ENCODE measurements at regions not wholly inside any gene's neighbourhood (a gene's known extent, or its start where the extent isn't known, plus 50 kb on each side); places are given as distances from the start of the nearest gene placed in this dataset.
"Not testable (repeated sequence)": the region's sequence is repeated elsewhere in the genome, so short reads cannot be mapped to it uniquely, and the experiment has no call there.

DNA sequence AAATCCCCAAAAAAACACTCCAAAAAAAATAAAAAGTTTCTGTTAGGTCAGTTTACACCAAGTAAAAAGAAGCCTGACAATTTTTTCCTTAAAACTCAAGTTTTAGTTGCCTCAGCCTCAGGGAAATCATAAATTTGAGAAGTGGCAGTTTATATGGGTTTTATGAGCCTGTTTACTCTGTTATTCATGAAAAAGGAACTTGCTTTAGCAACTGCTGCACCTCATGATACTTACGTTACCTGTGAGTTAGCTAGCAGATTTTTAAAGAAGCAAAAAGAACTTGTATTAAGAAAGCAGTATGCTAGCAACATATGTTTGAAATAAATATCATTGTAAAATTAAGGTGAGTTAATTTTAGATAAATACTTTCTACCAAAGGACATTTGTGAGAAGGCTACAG is 1264.5 kb upstream of the PHF14 start:
- DNase-seq (ENCODE audit: low read depth in 2 of 2): no peak

GRCh38 chr7:9711259-9711918 is 1262.3 kb upstream of the PHF14 start:
- DNase-seq (ENCODE audit: low read depth in 2 of 2): no peak

DNA sequence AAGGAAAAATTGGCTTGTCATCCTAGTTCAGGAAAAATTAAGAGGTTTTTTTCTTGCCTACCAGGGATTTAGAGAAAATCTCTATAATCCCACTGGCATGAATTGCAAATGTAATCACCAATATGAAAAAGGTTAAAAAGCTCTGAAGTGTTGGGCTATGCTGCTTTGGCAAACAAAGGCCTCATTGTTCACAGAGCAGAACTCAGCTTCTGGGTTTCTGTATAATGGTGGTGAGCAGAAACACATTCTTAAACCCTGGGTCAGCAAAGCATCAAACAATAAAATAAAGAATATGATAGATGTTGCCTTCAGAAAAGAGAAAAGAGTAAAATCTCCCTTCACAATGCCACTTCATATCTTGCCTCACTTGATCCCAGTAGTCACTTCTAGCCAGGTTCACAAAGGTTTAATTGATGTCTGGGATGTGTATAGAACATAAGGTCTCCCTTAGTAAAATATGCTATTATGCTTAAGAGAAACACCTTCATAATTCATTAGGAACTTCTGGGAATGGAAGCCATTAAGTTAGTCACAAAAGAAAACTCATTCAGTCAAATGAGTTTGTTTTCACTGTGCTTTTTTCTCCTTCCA is 1255.5 kb upstream of the PHF14 start:
- no peak for DNase-seq (ENCODE audit: low read depth in 2 of 2)

DNA sequence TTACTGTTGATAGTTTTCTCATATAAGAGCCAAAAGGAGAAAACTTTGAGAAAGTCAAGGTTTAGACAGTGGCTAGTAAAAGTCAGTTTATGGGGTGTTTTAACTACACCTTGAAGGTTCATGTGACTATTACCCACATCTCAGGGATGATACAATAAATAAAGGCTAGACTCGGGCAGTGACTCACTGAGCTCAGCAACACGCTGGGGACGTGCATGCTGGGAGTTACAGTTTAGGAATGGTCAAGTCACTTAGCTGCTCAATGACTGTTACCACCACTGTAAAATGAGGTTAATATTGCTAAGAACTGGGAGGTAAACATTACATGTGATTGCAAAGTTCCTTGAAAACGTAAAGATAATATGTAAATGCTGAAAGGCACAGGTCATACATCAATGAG is 1254.4 kb upstream of the PHF14 start:
- no peak for DNase-seq (ENCODE audit: low read depth in 2 of 2)

GRCh38 chr7:9719721-9720120 is 1254.0 kb upstream of the PHF14 start:
- DNase-seq (ENCODE audit: low read depth in 2 of 2): no peak

DNA sequence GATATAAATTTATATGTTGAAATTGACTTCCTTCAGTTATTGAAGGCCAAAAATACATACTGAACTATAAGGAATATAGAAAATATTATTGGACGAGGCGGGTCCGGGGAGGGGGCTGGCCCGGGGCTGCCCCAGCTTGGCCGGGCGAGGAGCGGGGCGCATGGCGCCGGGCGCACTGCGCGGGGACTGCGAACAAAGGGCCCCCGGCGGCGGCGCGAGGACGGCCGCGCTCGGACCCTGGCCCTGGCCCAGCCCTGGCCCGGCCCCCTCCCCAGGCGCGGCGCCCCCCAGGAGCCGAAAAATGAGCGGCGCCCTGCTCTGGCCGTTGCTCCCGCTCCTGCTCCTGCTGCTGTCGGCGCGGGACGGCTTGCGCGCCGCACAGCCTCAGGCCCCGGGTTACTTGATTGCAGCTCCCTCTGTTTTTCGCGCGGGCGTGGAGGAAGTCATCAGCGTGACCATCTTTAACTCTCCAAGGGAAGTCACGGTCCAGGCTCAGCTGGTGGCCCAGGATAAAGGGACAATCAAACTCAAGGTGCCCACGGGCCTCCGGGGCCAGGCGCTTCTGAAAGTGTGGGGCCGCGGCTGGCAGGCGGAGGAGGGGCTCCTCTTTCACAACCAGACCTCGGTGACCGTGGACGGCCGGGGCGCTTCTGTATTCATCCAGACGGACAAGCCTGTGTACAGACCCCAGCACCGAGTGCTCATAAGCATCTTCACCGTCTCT is 1247.6 kb upstream of the PHF14 start:
- not testable (repeated sequence) for DNase-seq (ENCODE audit: low read depth in 2 of 2)

GRCh38 chr7:9726811-9727210 is 1246.9 kb upstream of the PHF14 start:
- not testable (repeated sequence) for DNase-seq (ENCODE audit: low read depth in 2 of 2)

DNA sequence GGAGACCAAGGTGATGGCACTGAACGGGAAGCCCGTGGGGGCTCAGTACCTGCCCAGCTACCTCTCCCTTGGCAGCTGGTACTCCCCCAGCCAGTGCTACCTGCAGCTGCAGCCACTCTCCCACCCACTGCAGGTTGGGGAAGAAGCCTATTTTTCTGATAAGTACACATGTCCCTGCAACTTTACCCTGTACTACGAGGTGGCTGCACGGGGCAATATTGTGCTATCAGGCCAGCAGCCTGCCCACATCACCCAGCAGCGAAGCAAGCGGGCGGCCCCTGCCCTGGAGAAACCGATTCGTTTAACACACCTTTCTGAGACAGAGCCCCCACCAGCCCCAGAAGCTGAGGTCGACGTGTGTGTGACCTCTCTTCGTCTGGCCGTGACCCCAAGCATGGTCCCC is 1246.2 kb upstream of the PHF14 start:
- not testable (repeated sequence) for DNase-seq (ENCODE audit: low read depth in 2 of 2)

- DNase-seq (ENCODE audit: low read depth in 2 of 2): not testable (repeated sequence)
These were observed 1245.5 kb upstream of the PHF14 start for GRCh38 chr7:9728014-9728657.

DNA sequence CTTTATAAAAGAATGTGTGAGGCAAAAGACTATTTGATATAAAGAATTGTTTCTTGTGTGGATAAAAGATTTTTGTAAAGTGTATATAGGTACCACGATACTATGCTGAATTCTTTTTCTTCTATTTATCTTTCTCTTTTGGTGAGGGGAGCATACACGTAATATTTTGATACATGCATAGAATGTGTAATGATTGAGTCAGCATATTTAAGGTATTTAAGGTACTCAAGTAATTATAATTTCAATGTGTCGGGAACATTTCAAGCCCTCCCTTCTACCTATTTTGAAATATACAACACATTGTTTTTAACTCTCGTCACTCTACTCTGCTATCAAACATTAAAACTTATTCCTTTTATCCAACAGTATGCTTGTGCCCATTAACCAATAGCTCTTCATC is 1221.6 kb upstream of the PHF14 start:
- no peak for DNase-seq (ENCODE audit: low read depth in 2 of 2)

GRCh38 chr7:9761224-9761623 is 1212.4 kb upstream of the PHF14 start:
- DNase-seq (ENCODE audit: low read depth in 2 of 2): no peak

- DNase-seq (ENCODE audit: low read depth in 2 of 2): no peak
These were observed 1196.8 kb upstream of the PHF14 start for GRCh38 chr7:9776900-9777299.

- DNase-seq (ENCODE audit: low read depth in 2 of 2): no peak
These were observed 1195.3 kb upstream of the PHF14 start for GRCh38 chr7:9778367-9778766.

- no peak for DNase-seq (ENCODE audit: low read depth in 2 of 2)
These were observed 1192.0 kb upstream of the PHF14 start for GRCh38 chr7:9781710-9782109.

GRCh38 chr7:9782275-9782674 is 1191.4 kb upstream of the PHF14 start:
- no peak for DNase-seq (ENCODE audit: low read depth in 2 of 2)

- no peak for DNase-seq (ENCODE audit: low read depth in 2 of 2)
These were observed 1188.5 kb upstream of the PHF14 start for GRCh38 chr7:9785211-9785610.

DNA sequence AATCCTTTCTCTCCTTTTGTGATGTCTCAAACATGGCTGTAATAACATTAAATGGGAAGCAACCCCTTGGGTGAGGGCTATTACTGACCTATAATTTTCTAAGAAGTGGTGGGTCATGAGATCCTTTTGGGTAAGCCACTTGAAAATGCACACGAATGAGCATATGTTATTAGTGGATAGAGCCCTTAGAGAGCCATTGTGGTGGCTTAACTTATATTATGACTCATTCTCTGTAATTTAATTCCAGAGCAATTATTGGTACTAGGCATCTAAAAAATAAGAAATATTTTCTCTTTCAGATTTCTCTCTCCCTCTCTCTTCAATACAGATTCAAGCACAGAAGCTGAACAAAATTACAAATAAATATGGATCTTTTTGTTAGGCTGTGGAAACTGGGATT is 1177.4 kb upstream of the PHF14 start:
- no peak for DNase-seq (ENCODE audit: low read depth in 2 of 2)

DNA sequence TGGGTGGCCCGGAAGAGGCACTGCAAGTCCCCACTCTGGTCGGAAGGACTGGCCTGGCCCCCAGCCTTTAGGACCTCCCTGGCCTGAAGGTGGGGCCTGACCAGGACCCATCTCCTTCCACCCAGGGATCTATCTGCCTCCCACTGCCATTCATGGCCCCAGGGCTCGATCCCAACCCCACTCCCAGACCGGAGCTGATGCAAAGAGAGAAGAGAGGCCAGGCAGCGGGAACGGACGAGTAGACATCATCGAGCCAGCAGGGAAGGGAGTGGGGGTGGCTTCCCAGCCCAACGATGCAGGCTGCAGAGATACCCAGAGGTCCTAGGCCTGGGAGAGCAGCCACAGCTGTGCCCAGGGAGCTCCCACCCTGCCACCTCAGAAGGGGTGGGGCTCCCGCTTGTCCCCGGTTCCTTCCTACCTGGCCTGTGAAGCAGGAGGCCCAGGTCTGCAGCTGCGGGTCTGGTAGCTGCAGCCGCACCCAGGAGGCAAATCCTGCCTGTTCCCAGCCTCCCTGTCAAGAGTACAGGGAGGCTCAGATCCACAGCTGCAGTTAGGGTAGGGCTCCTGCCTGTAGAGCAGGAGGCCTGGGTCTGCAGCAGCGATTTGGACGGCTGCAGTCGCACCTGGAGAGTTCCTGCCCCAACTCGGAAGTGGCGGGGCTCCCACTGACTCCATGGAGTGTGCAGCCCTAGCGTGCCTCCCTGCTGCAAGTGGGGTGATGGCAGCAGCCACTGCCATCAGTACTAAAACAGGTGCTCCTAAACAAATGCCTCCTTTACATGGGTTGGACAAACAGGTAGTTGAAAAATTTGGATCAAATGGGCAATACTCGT is 1151.0 kb upstream of the PHF14 start:
- DNase-seq (ENCODE audit: low read depth in 2 of 2): no peak

DNA sequence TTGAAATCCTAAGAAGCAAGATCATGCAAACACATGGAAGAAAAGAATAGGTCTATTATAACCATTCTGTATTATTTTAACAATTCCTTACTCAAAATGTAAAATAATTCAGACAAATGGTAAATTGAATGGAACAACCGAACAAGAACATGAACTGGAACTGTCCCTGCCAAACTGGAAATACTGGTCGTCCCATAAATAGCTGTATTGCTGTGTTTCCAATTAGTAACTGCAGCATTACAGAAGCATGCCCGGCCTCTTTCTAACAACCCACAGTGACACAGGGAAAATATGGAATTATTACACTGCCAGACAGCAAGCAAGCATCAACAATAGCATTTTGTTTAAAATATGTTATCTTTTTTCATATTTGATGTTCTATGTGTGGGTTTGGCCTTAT is 1138.5 kb upstream of the PHF14 start:
- no peak for DNase-seq (ENCODE audit: low read depth in 2 of 2)

- no peak for DNase-seq (ENCODE audit: low read depth in 2 of 2)
These were observed 1137.0 kb upstream of the PHF14 start for GRCh38 chr7:9836671-9837070.

- DNase-seq (ENCODE audit: low read depth in 2 of 2): no peak
These were observed 1131.4 kb upstream of the PHF14 start for GRCh38 chr7:9842301-9842700.

DNA sequence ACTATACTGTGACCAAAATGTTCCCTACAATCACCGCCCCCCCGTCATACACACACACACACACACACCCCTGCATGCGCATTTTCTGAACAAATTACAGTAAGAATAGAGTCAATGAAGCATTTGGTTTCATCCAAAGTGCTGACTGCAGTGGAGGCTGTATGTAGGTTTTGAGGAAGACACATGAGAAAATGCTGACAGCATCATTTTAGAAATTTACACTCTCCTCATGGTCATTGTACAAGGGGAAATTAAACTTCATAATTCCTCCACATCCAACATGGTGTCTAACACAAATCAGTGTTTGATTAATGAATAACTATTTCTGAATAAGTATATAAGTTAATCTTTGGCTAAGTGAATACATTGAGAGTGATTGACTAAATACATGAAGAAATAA is 1126.8 kb upstream of the PHF14 start:
- no peak for DNase-seq (ENCODE audit: low read depth in 2 of 2)
